Uterus (tissue), 3 donors: ENCODE measurements at regions not wholly inside any gene's neighbourhood (a gene's known extent, or its start where the extent isn't known, plus 50 kb on each side); places are given as distances from the start of the nearest gene placed in this dataset.

ENCODE experiments used
- DNase-seq, 2 donors: peaks; one replicate each; pipeline ENCODE4 v3.0.0-alpha.2; 2019 to 2020
- H3K27ac ChIP-seq, 2 donors: fragments of 200-600 bp; sonication (generic); 1 replicate in 1 of 2; 2 replicates in 1 of 2; pipeline ENCODE4 v1.5.1; 2016 to 2018
- H3K27me3 ChIP-seq, 2 donors: fragments of 200-600 bp; sonication (generic); one replicate each; pipeline ENCODE4 v1.5.1; 2018 to 2019; ENCODE audit warnings: control low read depth in 1 of 2
- H3K36me3 ChIP-seq, 2 donors: fragments of 200-600 bp; sonication (generic); one replicate each; pipeline ENCODE4 v1.5.1; 2019; ENCODE audit warnings: control low read depth in 1 of 2
- H3K4me1 ChIP-seq, 2 donors: fragments of 200-600 bp; sonication (generic); one replicate each; pipeline ENCODE4 v1.5.1; 2018 to 2019; ENCODE audit warnings: control low read depth in 1 of 2
- H3K4me3 ChIP-seq, 2 donors: fragments of 200-600 bp; sonication (generic); 1 replicate in 1 of 2; 2 replicates in 1 of 2; pipeline ENCODE4 v1.5.1; 2018 to 2019; ENCODE audit warnings: mild to moderate bottlenecking in 1 of 2
- H3K9me3 ChIP-seq, 2 donors: fragments of 200-600 bp; sonication (generic); one replicate each; pipeline ENCODE4 v1.5.1; 2019; ENCODE audit warnings: control low read depth in 1 of 2
- CTCF ChIP-seq, 4 experiments: fragments of 200-600 bp in 2 of 4; fragments of 450-650 bp in 2 of 4; sonication (generic) in 2 of 4; IDR thresholded peaks; one replicate each; pipeline ENCODE4 v1.5.1; 2016 to 2019; ENCODE audit warnings: antibody characterized with exemption in 4 of 4, mild to moderate bottlenecking in 2 of 4, moderate library complexity in 1 of 4
- POLR2A ChIP-seq, 2 donors: fragments of 450-650 bp; IDR thresholded peaks; one replicate each; pipeline ENCODE4 v1.6.1; 2016; ENCODE audit warnings: antibody characterized with exemption in 2 of 2, mild to moderate bottlenecking in 1 of 2, moderate library complexity in 1 of 2
- intact Hi-C: fragments of 100-400 bp; cut with DNase I; formaldehyde crosslinking; loops from one replicate; pipeline ENCODE4 v1.15.1; 2023; ENCODE audit warnings: low total_unique reads
- donor health status: DM: yes; HTN: yes; CAD: no.

DNA sequence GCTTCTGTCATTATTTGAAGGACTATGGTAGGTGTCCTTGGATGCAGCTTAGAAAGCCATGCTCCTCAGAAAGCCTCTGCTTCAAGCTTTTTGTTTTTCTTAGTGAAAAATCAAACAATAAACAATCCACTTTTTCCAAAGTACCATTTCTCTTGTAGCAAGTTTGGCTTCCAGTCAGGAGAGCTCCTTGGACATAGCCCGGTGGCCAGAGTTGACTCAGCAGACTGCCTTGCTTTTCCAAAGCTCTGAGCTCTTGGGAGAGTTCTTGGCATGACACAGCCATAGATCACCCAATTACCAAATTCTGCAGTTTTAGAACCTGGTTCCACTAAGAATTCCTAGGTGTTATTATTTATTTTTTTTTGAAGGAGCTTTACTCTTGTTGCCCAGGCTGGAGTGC lies 189.4 kb upstream of the MTPN start:
- no peaks in the 10 kb centered on the region for H3K4me1 ChIP-seq
- no peak overlapping the region for H3K4me3 ChIP-seq
- intact Hi-C loops, result no loop called here
- H3K36me3 ChIP-seq, result no peaks in the 10 kb centered on the region
- no peak for DNase-seq
- H3K9me3 ChIP-seq, result no peaks in the 10 kb centered on the region
- TF ChIP-seq POLR2A (IDR thresholded peaks at IDR 0.05) (no peak), CTCF (IDR thresholded peaks at IDR 0.05) (no peak)
- H3K27ac ChIP-seq, result no peak overlapping the region
- H3K27me3 ChIP-seq, result no peaks in the 10 kb centered on the region

DNA sequence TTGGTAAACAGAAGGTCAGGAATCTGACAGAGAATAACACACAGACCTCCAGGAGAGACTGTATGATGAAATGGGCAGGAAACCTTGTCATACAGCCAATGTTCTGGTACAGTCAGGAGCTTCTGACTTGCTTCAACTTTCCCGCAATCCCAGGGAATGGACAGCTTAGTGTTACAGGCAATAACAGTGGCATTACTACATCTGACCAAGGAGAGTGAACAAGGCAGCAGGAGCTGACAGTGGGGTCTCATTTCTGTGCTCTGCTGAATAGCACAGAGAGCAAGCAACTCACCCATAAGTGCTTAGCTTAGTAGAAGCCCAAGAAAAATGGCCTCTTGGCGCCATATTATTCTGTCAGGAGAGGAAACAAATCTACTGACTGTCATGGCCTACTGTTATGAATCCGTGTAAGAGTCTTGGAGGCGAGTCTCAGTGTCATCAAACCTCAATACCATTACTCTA lies 186.2 kb upstream of the MTPN start:
- Histone ChIP-seq H3K4me1 (no peaks in the 10 kb centered on the region), H3K27ac (no peak overlapping the region), H3K4me3 (no peak overlapping the region), H3K36me3 (no peaks in the 10 kb centered on the region), H3K27me3 (no peaks in the 10 kb centered on the region), H3K9me3 (no peaks in the 10 kb centered on the region)
- intact Hi-C loops, result no loop called here
- no peak for TF ChIP-seq POLR2A (IDR thresholded peaks at IDR 0.05)
- TF ChIP-seq CTCF (IDR thresholded peaks at IDR 0.05), result no peak
- no peak for DNase-seq

GRCh38 chr7:136150311-136150710 lies 173.2 kb upstream of the MTPN start:
- TF ChIP-seq POLR2A (IDR thresholded peaks at IDR 0.05) (no peak), CTCF (IDR thresholded peaks at IDR 0.05) (no peak)
- Histone ChIP-seq H3K27me3 (no peaks in the 10 kb centered on the region), H3K4me3 (no peak overlapping the region), H3K27ac (no peak overlapping the region), H3K4me1 (no peaks in the 10 kb centered on the region), H3K9me3 (no peaks in the 10 kb centered on the region), H3K36me3 (no peaks in the 10 kb centered on the region)
- intact Hi-C loops, result no loop called here
- DNase-seq, result no peak

DNA sequence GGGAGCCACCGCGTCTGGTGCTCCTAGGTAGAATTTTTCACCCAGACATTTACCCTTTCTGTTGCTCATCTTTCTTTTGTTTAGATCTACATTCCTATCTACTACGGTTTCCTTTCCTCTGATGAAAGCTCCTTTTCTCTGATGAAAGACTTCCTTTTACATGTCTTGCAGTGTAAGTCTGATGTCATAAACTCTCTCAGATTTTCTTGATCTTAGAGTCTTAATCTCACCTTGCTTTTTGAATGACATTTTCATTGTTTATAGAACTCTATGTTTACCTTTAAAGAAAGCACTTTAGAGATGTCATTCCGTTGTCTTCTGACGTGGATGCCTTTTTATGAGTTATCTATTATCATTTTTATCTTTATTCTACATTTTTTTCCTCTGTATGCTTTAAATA lies 171.8 kb upstream of the MTPN start:
- Histone ChIP-seq H3K27me3 (no peaks in the 10 kb centered on the region), H3K4me1 (no peaks in the 10 kb centered on the region), H3K9me3 (no peaks in the 10 kb centered on the region), H3K36me3 (no peaks in the 10 kb centered on the region), H3K4me3 (no peak overlapping the region), H3K27ac (no peak overlapping the region)
- intact Hi-C loops, result no loop called here
- TF ChIP-seq CTCF (IDR thresholded peaks at IDR 0.05) (no peak), POLR2A (IDR thresholded peaks at IDR 0.05) (no peak)
- no peak for DNase-seq

- no peaks in the 10 kb centered on the region for H3K36me3 ChIP-seq
- TF ChIP-seq POLR2A (IDR thresholded peaks at IDR 0.05) (no peak), CTCF (IDR thresholded peaks at IDR 0.05) (no peak)
- H3K27me3 ChIP-seq, result no peaks in the 10 kb centered on the region
- H3K27ac ChIP-seq, result no peak overlapping the region
- H3K4me3 ChIP-seq, result no peak overlapping the region
- intact Hi-C loops, result no loop called here
- DNase-seq, result no peak
- no peaks in the 10 kb centered on the region for H3K4me1 ChIP-seq
- no peaks in the 10 kb centered on the region for H3K9me3 ChIP-seq
Measured at GRCh38 chr7:136146925-136147324, 169.8 kb upstream of the MTPN start.
